22Rv1 (cell line): ENCODE measurements at regions not wholly inside any gene's neighbourhood (a gene's known extent, or its start where the extent isn't known, plus 50 kb on each side); places are given as distances from the start of the nearest gene placed in this dataset.

ENCODE experiments used
- CTCF ChIP-seq: fragments of 450-650 bp; IDR thresholded peaks from 2 replicates; pipeline ENCODE4 v1.5.1; 2017; ENCODE audit warnings: mild to moderate bottlenecking
- ZFX ChIP-seq: fragments of 450-650 bp; IDR thresholded peaks from 2 replicates; pipeline ENCODE4 v1.6.1; 2017; ENCODE audit warnings: antibody characterized with exemption, borderline replicate concordance

GRCh38 chr2:167842047-167842446 is 405.3 kb downstream of the STK39 start:
- TF ChIP-seq CTCF (no peak), ZFX (no peak)
